GM19193 (cell line): ENCODE measurements at regions not wholly inside any gene's neighbourhood (a gene's known extent, or its start where the extent isn't known, plus 50 kb on each side); places are given as distances from the start of the nearest gene placed in this dataset.

ENCODE experiments used
- POLR2A ChIP-seq: IDR thresholded peaks from 4 replicates; pipeline ENCODE4 v1.6.1; 2011; ENCODE audit not compliant: insufficient read depth, insufficient read length; ENCODE audit errors: extremely low read depth

- no peak for TF ChIP-seq POLR2A
Observed at GRCh38 chr6:14598017-14598864, 480.7 kb downstream of the CD83 start.

- TF ChIP-seq POLR2A = no peak
Observed at GRCh38 chr6:14601490-14601889, 483.9 kb downstream of the CD83 start.

GRCh38 chr6:14606353-14606752, 488.8 kb downstream of the CD83 start:
- no peak for TF ChIP-seq POLR2A

- TF ChIP-seq POLR2A = no peak
Observed at GRCh38 chr6:14610141-14610540, 492.6 kb downstream of the CD83 start.

GRCh38 chr6:14612016-14612980, 494.7 kb downstream of the CD83 start:
- no peak for TF ChIP-seq POLR2A

GRCh38 chr6:14614631-14615030, 497.1 kb downstream of the CD83 start:
- no peak for TF ChIP-seq POLR2A

- no peak for TF ChIP-seq POLR2A
Observed at GRCh38 chr6:14616656-14617055, 499.1 kb downstream of the CD83 start.

GRCh38 chr6:14618759-14619418, 501.3 kb downstream of the CD83 start:
- no peak for TF ChIP-seq POLR2A

GRCh38 chr6:14619419-14619781, 501.8 kb downstream of the CD83 start:
- TF ChIP-seq POLR2A = no peak

- TF ChIP-seq POLR2A = no peak
Observed at GRCh38 chr6:14620522-14620921, 502.9 kb downstream of the CD83 start.

GRCh38 chr6:14621518-14621917, 503.9 kb downstream of the CD83 start:
- no peak for TF ChIP-seq POLR2A

- no peak for TF ChIP-seq POLR2A
Observed at GRCh38 chr6:14622085-14622484, 504.5 kb downstream of the CD83 start.

GRCh38 chr6:14622909-14623505, 505.4 kb downstream of the CD83 start:
- TF ChIP-seq POLR2A = no peak

- TF ChIP-seq POLR2A = no peak
Observed at GRCh38 chr6:14625173-14625895, 507.8 kb downstream of the CD83 start.
